GM12878 (cell line): ENCODE measurements at regions not wholly inside any gene's neighbourhood (a gene's known extent, or its start where the extent isn't known, plus 50 kb on each side); places are given as distances from the start of the nearest gene placed in this dataset.

ENCODE experiments used
- ATAC-seq: fragments of 200-7000 bp; cut with Tn5 transposase; 3 replicates; pipeline ENCODE4 v1.9.1; 2020; ENCODE audit warnings: mild to moderate bottlenecking, moderate library complexity
- BruUV-seq: library from RNA; stranded (reverse); fragments of 400-500 nt; replicated peaks from 2 replicates; lab custom pipeline; 2021; lab: Mats Ljungman, UMichigan
- CTCF ChIA-PET: fragments of 300-600 bp; sonication (Branson Sonifier 250); formaldehyde crosslinking; extraction: SDS; loops from one replicate; lab custom pipeline; 2021; ENCODE audit warnings: inconsistent platforms; lab: Yijun Ruan, JAX
- POLR2A ChIA-PET: fragments of 350-600 bp; formaldehyde crosslinking; extraction: SDS; loops from one replicate; lab custom pipeline; 2021; ENCODE audit warnings: inconsistent platforms; lab: Charles Lee
- RAD21 ChIA-PET: fragments of 300-600 bp; sonication (Branson Sonifier 250); formaldehyde crosslinking; loops from one replicate; lab custom pipeline; 2023; ENCODE audit warnings: antibody characterized with exemption; ENCODE audit not compliant: unreplicated experiment; lab: Charles Lee
- SMC1A ChIA-PET: fragments of 300-600 bp; sonication (Branson Sonifier 250); formaldehyde crosslinking; loops from one replicate; lab custom pipeline; 2023; ENCODE audit not compliant: unreplicated experiment, uncharacterized antibody; lab: Charles Lee
- DNase-seq: peaks from one replicate; pipeline ENCODE4 v3.0.0-alpha.2; 2011; ENCODE audit warnings: low read depth, low spot score
- FAIRE-seq: peaks from 3 replicates; lab custom pipeline; 2011; peaks lifted over from hg19 to GRCh38; lab: Jason Lieb, UNC
- H2AFZ ChIP-seq: 2 replicates; pipeline ENCODE4 v1.6.0; 2011; ENCODE audit warnings: low read depth, low read length, control low read depth; ENCODE audit not compliant: control insufficient read depth
- H3K27ac ChIP-seq: 2 replicates; pipeline ENCODE4 v1.5.1; 2011; ENCODE audit warnings: control low read depth; ENCODE audit not compliant: control insufficient read depth, insufficient read depth
- H3K27me3 ChIP-seq, 2 experiments: replicated peaks in 1 of 2; 2 replicates each; pipeline versions ENCODE4 v1.6.0 to v1.6.1; 2011; ENCODE audit warnings: low read length in 1 of 2; ENCODE audit not compliant: control insufficient read depth in 2 of 2, insufficient read depth in 2 of 2
- H3K36me3 ChIP-seq, 2 experiments: 2 replicates each; pipeline ENCODE4 v1.5.1; 2011; ENCODE audit warnings: low read length in 1 of 2; ENCODE audit not compliant: control insufficient read depth in 2 of 2, insufficient read depth in 2 of 2
- H3K4me1 ChIP-seq: 2 replicates; pipeline ENCODE4 v1.6.1; 2011; ENCODE audit warnings: mild to moderate bottlenecking, low read length, moderate library complexity, mixed read lengths; ENCODE audit not compliant: control insufficient read depth, insufficient read depth
- H3K4me2 ChIP-seq: 2 replicates; pipeline ENCODE4 v1.6.0; 2011; ENCODE audit warnings: control low read depth; ENCODE audit not compliant: control insufficient read depth, insufficient read depth
- H3K4me3 ChIP-seq: fragments of 200-600 bp; sonication (generic); 2 replicates; pipeline ENCODE4 v1.5.1; 2016
- H3K79me2 ChIP-seq: 2 replicates; pipeline ENCODE4 v1.6.0; 2011; ENCODE audit warnings: low read length; ENCODE audit not compliant: control insufficient read depth, insufficient read depth
- H3K9ac ChIP-seq: 2 replicates; pipeline ENCODE4 v1.8.0; 2011; ENCODE audit warnings: low read length, control low read depth, mixed read lengths; ENCODE audit not compliant: control insufficient read depth, insufficient read depth
- H3K9me3 ChIP-seq: replicated peaks from 3 replicates; pipeline ENCODE4 v1.5.1; 2011; ENCODE audit warnings: mild to moderate bottlenecking, low read length; ENCODE audit not compliant: control insufficient read depth, insufficient read depth
- H4K20me1 ChIP-seq: 2 replicates; pipeline ENCODE4 v1.6.0; 2011; ENCODE audit not compliant: control insufficient read depth, insufficient read depth
- ATF3 ChIP-seq: IDR thresholded peaks from 2 replicates; pipeline ENCODE4 v1.6.1; 2011; ENCODE audit warnings: low read depth, mild to moderate bottlenecking, low read length, moderate library complexity, borderline replicate concordance; ENCODE audit errors: extremely low read depth
- CREM ChIP-seq: IDR thresholded peaks from 2 replicates; pipeline ENCODE4 v1.6.1; 2014; ENCODE audit warnings: antibody characterized with exemption, low read depth
- HDAC2 ChIP-seq: fragments of 200-600 bp; sonication (generic); IDR thresholded peaks from 2 replicates; pipeline ENCODE4 v1.6.1; 2017
- MYC ChIP-seq: IDR thresholded peaks from 2 replicates; pipeline ENCODE4 v1.6.1; 2011; ENCODE audit warnings: mild to moderate bottlenecking, low read length, moderate library complexity, inconsistent platforms; ENCODE audit not compliant: insufficient read depth, insufficient replicate concordance, insufficient read length, severe bottlenecking
- SKIL ChIP-seq: fragments of 450-650 bp; IDR thresholded peaks from 2 replicates; pipeline ENCODE4 v1.6.1; 2017; ENCODE audit warnings: mild to moderate bottlenecking, low read depth, inconsistent platforms; ENCODE audit not compliant: poor library complexity, severe bottlenecking
- SP1 ChIP-seq: IDR thresholded peaks from one replicate; pipeline ENCODE4 v1.6.1; 2011; ENCODE audit warnings: low read depth, low read length
- STAT3 ChIP-seq: IDR thresholded peaks from 2 replicates; pipeline ENCODE4 v1.6.1; 2011; ENCODE audit warnings: low read depth, low read length, improper control_type of control experiment
- ZBTB4 ChIP-seq: fragments of 450-650 bp; formaldehyde crosslinking; IDR thresholded peaks from 2 replicates; pipeline ENCODE4 v1.4.0; 2022; ENCODE audit warnings: mild to moderate bottlenecking, moderate library complexity
- WGBS: methylation state at CpG from one replicate; pipeline ENCODE4 v1.1.6; 2016; ENCODE audit warnings: low lambda C conversion rate; ENCODE audit not compliant: insufficient replicate concordance, insufficient coverage; ENCODE audit errors: missing lambda C conversion rate; 5-methylcytosine and 5-hydroxymethylcytosine counted together
- in situ Hi-C: fragments of 300-500 bp; cut with MboI; formaldehyde crosslinking; loops from 9 replicates; pipeline ENCODE4 v1.14.3; 2018; ENCODE audit warnings: mixed read lengths
- intact Hi-C: fragments of 100-400 bp; cut with micrococcal nuclease; formaldehyde crosslinking; loops from one replicate; pipeline ENCODE4 v1.14.2; 2022; ENCODE audit not compliant: unreplicated experiment

- no peaks in the 10 kb centered on the region for H3K9me3 ChIP-seq
- no peaks in the 10 kb centered on the region for H3K4me1 ChIP-seq
- H3K27ac ChIP-seq = no peak overlapping the region
- in situ Hi-C loops (no loop called here), intact Hi-C loops (no loop called here)
- SMC1A ChIA-PET = interaction anchor here (0.8 kb wide), 1 partner anchor 80 kb away, joined by 3 read pairs; no protein-coding TSS in a partner anchor
- no peak for ATAC-seq
- TF ChIP-seq MYC (no peak), SP1 (no peak), CREM (no peak), SKIL (no peak), STAT3 (no peak), ATF3 (no peak), HDAC2 (no peak), ZBTB4 (no peak)
- peaks cover 2 to 5% of the 10 kb centered on the region in 2 experiments; a peak in 1 of 4 replicates for H3K27me3 ChIP-seq
- no peak for DNase-seq
- WGBS = 0% methylated on average over 2 of the region's 2 CpGs
- H3K36me3 ChIP-seq = no peaks in the 10 kb centered on the region
- RAD21 ChIA-PET = no interaction called here
- no peak overlapping the region for H3K4me2 ChIP-seq
- H3K79me2 ChIP-seq = no peaks in the 10 kb centered on the region
- POLR2A ChIA-PET = no interaction called here
- no peaks in the 10 kb centered on the region for H4K20me1 ChIP-seq
- BruUV-seq = no TSS peak
- H3K9ac ChIP-seq = no peak overlapping the region
- no peak overlapping the region for H2AFZ ChIP-seq
- no peak for FAIRE-seq
- CTCF ChIA-PET = interaction anchor here (0.6 kb wide), 1 partner anchor 233 kb away, joined by 4 read pairs; no protein-coding TSS in a partner anchor
- no peak overlapping the region for H3K4me3 ChIP-seq
These were observed 159.8 kb downstream of the DDX1 start for GRCh38 chr2:15751477-15751876.
